NCI-H524 treated with DMSO at 0.1 percent for 48 hours (cell line): ENCODE measurements at regions not wholly inside any gene's neighbourhood (a gene's known extent, or its start where the extent isn't known, plus 50 kb on each side); places are given as distances from the start of the nearest gene placed in this dataset.
"Not testable (repeated sequence)": the region's sequence is repeated elsewhere in the genome, so short reads cannot be mapped to it uniquely, and the experiment has no call there.

Experiments used
- DNase-seq: peaks from one replicate; lab custom pipeline; 2025; lab: John Stamatoyannopoulos, UW

DNA sequence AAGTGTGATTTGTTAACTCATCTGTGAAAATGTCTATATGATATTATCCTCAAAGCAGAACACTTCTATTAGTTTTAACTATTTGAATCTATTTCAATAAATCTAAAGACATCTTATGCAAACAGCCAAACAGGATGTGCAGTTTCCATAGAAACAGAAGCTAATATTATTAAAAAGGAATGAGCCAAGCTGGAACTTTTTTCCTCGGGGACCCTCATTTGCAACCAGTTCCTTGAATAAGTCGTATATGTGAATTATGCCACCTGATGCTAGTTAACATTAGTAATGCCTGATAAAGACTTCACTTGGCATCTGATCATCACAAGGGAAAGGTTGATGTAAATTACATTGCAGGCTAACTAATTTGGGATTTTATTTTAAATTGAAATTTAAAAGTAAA, 216.9 kb upstream of the SMLR1 start:
- no peak for DNase-seq

DNA sequence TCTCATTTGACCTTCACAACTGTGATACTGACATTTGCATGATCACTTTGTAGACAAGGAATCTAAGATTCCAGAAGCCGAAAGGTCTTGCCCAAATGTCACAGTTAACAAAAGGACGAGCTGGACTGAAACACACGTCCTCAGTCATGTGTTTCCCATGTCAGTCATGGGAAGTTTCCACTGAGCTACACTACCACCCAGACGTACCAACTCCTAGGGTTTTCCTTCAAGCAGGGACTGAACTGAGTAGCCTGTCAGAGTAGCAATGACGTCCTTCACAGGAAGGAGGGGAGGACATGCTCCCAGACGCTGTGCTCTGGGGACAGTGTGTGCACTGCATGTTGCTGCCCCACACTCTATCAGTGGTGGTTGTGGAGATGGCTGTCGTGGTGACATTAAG, 215.8 kb upstream of the SMLR1 start:
- no peak for DNase-seq

DNA sequence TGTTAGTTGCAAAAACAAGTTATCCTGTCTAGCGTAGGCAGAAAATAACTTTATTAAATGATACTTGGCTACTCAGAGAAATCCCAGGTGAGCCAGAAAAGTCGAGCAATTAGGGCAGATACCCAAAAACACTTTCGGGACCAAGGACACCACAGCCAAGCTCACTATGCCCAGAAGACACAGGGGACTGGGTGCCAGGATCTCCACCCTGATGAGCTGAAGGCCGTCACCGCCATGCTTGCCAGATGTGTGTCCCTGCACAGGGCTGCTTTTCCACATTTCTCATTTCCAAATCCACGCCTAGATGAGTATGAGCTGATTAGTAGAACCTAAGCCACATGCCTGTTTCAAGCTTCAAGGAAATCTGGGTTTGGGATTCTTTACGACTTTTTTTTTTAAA, 214.0 kb upstream of the SMLR1 start:
- no peak for DNase-seq

DNA sequence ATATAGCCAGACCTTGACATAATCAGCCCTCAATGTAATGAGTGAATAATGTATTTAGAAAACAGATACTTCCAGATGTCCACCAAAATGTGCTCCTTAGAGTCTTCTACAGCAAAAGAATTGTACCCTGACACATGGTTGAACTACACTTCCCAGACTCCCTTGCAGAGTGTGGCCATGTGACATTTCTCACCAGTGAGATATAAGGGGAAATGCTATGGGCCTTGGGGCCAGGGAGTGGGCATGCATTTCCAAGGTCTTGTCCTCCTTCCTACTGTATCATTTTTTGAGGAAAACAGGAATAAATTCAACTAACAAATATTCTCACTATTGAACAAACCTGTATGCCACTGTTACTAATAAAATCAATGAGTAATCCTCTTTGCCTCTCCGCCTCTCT, 211.4 kb upstream of the SMLR1 start:
- no peak for DNase-seq

DNA sequence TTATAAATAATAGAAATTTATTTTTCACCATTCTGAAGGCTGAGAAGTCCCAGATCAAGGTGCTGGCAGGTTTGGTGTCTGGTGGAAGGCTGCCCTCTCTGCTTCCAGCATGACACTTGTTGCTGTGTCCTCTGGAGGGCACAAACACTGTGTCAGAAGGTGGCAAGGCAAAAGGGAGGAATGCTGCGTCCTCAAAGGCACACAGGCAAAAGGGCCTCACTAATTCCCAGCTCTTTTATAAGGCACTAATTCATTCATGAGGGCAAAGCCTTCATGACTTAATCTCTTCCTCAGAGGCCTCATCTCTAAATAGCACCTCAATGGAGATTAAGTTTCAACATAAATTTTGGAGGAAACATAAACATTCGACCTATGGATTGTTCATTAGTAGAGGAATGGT, 209.5 kb upstream of the SMLR1 start:
- no peak for DNase-seq

DNA sequence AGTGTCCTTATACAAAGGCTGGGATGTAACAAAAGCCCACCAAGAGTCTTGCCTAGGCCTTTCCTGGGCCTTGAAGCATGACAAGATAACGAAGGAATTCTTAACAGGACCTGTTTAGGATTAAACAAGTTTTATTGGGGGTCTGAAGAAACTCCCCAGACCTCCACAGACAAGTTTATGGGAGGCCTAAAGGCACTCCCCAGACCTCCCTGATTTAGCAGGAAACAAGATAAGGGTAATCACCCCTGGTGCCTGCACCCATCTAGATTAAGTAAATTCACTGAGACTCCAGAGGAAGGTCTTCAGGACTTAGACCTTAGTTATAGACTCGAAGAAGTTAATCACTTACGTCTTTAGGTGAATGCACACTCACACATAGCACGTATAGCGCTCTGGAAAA, 208.4 kb upstream of the SMLR1 start:
- DNase-seq, result not testable (repeated sequence)

DNA sequence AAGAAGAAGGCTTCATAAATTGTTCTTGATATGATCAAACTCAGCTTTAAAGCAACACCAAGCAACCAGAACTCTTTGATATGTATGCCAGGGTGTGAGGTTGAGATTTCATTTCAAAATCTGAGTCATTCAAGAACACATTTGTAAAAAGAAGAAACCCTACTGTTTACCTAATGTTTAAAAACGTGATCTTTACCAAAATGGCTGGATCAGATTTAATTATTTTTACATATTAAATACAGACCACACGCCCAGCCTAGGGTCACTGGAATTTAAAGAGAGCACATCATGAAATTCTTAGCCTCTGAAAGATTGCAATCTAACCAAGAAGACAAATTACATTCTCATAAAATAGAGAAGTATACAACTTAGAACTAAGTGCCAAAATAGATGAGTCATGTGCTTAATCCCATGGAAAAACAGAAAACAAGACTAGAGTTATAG, 206.8 kb upstream of the SMLR1 start:
- DNase-seq, result no peak

DNA sequence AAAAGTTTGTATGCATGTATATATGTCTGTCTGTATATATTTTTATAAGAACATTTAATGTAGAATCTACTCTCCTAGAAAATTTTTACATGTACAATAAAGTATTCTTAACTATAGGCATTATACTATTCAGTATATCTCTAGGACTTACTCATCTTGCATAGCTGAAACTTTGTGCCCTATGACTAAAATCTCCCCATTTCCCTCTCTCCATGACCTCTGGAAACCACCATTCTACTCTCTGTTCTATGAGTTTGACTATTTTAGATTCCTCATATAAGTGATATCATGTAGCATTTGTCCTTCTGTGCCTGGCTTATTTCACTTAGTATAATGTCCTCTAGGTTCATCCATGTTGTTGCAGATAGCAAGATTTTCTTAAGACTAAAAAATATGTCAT, 205.1 kb upstream of the SMLR1 start:
- DNase-seq, result no peak

DNA sequence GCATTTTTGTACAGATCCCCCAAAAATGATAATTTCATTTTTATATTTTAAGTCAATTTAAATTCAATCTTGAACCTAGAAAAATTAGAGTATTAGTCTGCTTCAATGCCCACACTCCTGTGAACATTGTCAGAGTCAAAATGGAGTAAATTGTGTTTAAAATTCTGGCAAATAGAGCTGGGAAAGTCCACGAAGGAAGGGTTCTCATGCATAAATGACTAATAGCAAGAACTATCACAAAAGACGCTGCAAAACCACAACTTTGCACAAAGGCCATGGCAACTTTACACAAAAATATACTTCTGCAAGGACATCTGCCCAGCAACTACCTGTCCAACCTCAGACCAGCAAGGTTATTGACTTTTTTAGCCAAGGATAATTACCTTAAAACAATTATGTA, 203.2 kb upstream of the SMLR1 start:
- no peak for DNase-seq

DNA sequence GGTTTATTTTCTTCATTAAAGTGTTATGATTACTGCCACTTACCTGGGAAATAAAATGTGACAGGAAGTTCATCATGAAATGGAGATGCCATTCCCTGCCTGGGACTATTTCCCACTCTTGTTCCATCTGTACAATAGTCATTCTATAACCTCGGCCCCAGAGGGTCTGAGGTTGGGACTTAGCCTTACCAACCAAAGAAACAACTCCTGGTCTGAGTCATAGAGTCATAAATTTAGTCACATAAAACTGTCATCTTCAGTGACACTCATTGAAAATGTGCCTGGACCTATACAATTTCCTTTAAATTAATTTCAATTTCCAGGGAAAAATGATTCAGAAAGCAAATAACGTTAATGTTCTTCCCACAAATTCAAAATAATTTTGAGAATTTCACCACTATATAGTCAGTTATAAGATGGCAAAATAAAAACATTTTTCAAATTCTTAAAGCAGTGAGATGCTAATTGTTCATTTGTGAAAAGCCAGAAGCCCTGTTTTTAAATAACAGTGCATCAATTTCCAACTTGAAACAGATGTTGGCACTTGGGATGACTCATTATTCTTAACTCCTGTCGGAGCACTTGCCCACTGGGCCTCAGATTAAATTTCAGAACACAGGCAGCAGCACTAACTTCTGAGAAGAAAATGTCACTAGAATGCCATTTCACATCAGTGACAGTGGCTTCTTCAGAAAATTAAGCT, 201.2 kb upstream of the SMLR1 start:
- peak; percentile 52 for DNase-seq

DNA sequence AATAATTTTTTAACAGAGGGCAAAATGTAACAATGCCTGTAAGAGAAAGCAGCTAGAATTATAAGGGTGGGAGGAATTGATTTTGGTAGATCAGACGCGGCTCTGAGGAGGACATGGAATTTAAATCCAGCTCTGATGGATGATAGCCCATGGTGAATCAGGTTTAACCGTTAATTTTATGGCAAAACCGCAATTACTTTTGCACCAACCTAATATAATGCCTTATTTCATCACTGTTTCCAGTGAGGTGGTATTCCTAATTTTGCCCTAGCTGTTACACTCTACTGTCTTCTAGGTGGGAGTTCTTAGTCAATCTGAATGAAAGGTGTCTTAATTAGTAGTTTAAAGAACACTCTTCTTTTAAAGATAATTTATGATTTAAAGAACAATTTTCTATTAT, 198.3 kb upstream of the SMLR1 start:
- no peak for DNase-seq

DNA sequence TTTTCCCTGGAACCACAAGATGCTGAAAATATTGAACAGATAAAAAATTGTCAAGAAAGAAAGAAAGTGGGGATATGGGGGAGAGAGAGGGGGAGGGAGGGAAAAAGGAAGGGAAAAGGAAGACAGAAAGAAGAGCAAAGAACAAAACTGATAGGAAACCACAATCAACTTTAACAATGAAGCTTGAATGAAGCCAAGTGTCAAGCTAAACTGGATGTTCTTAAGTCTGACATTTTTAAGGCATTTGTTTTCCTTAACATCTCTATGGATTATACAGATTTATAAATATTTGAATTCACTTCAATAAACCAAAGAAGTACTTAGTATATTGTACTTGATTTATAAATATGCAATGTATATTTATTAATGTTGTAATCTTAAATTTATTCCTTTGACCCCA, 197.6 kb upstream of the SMLR1 start:
- DNase-seq, result no peak

DNA sequence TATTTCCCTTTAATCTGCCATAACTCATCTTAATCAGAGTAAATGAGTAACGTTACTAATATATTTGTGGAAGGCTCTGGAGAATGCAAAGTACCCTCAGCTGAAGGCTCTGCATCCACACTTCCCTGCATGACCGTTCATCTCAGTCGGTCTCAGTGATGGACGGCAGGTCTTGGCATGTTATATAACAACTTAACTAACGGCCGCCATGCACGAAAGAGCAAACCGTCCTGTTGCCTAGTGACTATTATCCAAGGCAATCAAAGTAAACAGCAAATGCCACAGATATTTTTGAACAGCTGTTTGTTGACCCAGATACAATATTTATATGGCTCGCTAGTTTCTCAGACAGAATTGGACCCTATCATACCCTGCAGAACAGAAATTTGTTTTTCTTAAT, 194.9 kb upstream of the SMLR1 start:
- no peak for DNase-seq

DNA sequence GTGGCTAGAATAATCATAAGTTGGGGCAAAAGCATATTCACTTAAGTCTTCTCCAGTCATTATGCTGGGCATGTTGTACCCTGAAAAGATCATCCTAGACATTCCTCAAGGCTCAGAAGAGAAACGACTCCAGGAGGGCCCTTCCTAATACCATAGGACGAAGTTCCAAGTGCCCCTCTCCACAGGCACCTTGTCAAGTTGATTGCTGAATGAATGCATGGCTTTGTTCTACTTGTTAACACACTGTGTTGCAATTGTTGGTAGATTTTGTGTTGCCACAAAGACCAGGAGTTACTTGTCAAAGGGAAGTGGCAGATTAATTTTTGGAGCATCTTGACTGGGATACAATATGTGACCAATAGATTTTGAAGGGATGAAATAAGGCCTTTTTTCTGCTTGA, 194.3 kb upstream of the SMLR1 start:
- DNase-seq, result no peak

DNA sequence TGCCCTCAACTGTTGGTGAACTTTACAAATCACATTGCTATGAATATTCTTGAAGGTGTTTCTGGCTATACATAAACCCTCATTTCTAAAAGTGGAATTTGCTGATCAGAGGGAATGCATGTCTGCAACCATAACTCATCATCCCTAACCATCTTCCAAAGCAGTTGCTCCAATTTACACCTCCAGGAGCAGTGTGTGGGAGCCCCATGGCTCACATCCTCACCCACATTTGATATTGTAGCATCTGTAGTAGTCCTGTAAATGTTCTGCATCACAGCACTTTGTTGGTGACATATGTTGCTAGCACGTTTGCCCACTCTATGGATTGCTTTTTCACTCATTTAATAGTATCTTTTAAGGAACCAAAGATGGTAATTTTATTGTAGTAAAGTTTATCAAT, 183.8 kb upstream of the SMLR1 start:
- DNase-seq, result no peak

DNA sequence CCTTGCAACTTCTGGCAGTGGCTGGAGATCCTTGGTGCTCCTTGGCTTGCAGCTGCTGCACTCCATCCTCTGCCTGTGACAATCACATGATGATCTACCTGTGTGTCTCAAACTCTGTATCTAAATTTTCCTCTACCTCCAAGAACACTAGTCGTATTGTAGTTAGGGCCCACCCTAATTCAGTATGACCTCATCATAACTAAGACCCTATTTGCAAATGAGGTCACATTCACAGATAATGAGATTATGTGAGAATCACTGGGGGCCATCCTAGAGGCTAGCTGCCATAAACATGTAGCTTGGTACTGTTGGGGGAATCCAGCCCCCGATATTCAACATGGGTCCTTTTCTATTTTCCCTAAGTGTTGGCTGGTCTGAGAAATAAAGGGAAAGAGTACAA, 183.0 kb upstream of the SMLR1 start:
- no peak for DNase-seq

DNA sequence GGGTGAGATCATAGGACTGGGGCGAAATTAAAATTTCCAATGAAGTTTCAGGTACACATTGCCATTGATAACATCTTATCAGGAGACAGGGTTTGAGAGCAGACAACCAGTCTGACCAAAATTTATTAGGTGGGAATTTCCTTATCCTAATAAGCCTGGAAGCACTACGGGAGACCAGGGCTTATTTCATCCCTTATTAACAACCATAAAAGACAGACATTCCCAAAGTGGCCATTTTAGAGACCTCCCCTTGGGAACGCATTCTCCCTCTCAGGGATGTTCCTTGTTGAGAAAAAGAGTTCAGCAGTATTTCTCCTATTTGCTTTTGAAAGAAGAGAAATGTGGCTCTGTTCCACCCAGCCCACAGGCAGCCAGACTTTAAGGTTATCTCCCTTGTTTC, 182.4 kb upstream of the SMLR1 start:
- not testable (repeated sequence) for DNase-seq

DNA sequence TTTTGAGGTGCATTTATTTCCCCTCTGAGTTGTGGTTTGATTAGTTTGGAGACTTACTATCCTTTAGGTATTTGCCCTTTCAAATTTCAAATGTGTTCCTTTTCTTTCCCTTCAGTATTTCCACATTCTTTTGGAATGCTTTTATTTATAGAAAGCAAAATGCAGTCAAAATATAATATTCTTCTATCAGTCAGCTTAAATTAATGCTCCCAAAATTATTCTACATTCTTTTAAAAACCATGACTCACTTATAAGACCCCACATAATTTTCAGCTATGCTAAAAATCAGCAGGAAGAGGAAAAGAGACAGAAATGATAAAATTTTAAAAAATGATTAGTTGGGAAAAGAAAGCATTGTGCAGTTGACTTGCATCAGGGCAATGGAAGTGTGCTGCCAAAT, 180.0 kb upstream of the SMLR1 start:
- no peak for DNase-seq

DNA sequence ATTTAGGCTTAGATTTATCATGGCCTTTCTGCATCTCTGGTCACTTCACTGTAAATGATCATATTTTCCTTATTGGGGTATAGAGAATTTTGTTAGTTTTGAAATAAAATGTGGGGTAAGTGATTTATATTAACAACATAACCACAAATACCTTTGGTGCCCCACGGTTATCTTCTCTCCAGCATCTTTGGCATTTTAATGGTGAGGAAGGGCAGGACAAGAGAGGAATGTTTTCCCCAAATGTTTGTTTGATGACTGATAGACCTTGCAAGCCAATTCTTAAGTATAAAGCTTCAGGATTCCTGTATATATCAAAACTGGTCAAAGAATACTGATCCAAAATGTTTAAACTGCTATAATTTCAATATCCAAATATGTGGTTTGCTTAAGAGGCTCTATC, 171.6 kb upstream of the SMLR1 start:
- DNase-seq, result no peak

DNA sequence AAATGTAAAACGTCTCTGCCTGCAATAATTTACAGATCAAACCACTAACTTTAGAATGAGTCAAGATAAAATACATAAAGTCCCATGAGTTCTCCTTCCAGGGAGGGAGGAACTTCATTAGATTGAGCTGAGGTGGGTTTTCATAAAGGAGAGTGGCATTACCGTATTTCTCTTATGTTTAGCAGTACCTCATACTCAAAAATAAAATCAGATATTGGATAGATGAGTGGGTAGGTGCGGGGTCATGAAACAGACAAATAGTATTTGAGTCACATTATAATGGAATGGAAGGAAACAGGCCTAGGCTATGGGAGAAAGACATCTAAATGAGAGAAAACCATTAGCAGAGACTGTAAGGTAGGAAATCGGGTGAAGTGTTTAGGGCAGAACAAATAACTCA, 166.1 kb upstream of the SMLR1 start:
- no peak for DNase-seq

DNA sequence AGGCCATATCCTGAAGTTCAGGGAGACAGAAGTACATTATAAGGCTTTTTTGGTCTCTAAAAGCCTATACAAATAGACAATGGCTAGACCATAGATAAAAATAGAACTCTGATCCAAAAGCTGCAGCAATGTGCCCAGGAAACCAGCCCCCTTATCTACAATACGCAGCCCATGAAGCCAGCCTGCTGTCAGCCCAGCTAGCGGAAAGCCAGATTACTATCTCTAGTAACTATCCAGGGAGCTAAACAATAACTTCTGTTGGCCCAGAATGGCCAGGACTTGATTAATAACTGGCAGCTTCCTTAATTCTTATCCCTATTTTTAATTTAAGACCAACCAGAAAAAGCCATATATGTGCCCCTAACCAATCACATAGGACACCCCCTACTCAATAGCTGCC, 160.4 kb upstream of the SMLR1 start:
- no peak for DNase-seq

DNA sequence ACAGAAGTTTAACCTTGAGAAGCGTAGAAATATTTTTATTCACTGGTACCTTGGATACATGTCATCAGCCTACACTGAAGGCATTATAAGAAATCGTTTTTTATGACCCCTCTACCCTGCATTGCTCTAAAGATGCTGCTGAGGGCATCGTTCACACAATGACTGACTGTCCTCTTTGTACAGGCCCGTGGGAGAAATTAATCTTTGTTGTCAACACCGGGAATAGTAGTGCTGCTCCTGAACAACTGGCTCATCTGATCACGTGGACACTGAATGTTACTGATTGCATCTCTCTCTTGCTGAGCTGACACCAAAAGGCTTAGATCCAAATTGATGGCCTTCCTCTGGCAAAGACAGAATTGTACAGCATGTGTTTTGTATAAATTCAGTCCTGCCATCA, 157.1 kb upstream of the SMLR1 start:
- DNase-seq, result no peak

DNA sequence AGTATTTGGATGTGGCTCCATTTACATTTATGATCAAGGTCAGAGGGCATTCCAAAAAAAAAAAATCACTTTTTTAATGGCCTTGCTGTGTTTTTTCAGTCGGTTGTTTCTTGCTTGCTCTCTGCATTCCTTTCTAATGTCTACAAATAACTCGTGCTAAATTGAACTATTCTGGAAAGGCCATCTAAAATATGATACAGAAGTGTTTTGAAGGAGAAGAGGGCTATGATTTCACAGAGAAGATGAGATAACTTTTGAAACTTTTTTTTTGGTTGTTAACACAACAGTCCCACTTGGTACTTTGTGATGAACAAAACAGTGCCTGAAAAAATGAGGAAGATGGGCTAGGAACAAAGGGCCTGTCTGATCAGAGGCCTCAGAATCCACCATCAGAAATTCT, 156.1 kb upstream of the SMLR1 start:
- no peak for DNase-seq

DNA sequence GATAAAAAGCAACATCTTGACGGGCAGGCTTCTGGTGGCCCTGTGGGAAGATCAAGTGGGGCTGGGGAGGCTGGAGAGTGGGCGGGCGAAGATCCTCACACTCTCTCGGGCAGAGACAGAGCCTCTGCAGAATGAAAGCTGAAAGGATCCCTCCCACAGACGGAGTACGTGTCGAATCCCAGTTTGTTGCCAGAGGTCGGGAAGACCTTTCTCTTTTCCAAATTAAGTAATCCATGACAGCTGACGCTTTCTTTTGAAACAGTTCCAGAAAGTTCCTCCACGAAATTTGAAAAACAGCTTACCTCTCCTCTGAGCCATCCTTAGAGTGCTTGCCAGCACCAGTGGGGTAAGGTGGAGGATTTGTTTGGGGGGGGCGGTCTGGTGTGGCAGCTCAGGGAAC, 155.6 kb upstream of the SMLR1 start:
- DNase-seq, result no peak

DNA sequence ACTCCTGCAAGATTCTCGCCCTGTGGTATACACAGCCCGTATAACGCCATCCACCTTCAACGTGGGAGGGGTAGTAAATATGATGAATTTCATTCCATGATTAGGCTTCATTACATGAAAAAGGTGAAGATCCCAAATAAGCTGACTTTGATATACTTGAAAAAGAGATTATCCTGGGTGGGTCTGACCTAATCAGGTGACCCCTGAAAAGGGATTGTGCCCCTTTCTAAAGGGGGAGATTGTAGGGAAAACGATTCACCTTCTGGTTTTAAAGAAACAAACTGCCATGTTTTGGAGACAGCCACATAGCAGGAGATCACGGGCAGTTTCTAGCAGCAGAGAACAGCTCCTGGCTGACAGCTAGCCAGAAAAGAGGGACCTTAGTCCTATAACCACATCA, 155.1 kb upstream of the SMLR1 start:
- DNase-seq, result no peak
